Ectodermal cell (in vitro differentiated cells): ENCODE measurements at regions not wholly inside any gene's neighbourhood (a gene's known extent, or its start where the extent isn't known, plus 50 kb on each side); places are given as distances from the start of the nearest gene placed in this dataset.
A peak's percentile ranks its signal among the peaks of the same experiment; 100 is the strongest.

Source experiments
- H3K27ac ChIP-seq: 2 replicates; pipeline ENCODE4 v1.7.0; 2013; ENCODE audit warnings: mild to moderate bottlenecking, low read depth, low read length; ENCODE audit not compliant: insufficient read depth, poor library complexity, severe bottlenecking
- H3K27me3 ChIP-seq: 2 replicates; pipeline ENCODE4 v1.7.0; 2013; ENCODE audit warnings: mild to moderate bottlenecking, low read length; ENCODE audit not compliant: insufficient read depth, control insufficient read depth, poor library complexity, severe bottlenecking
- H3K36me3 ChIP-seq: one replicate; pipeline ENCODE4 v1.7.0; 2013; ENCODE audit warnings: low read length; ENCODE audit not compliant: control insufficient read depth, insufficient read depth
- H3K4me1 ChIP-seq: one replicate; pipeline ENCODE4 v1.7.0; 2013; ENCODE audit warnings: low read length; ENCODE audit not compliant: control insufficient read depth, insufficient read depth
- H3K4me3 ChIP-seq: 2 replicates; pipeline ENCODE4 v1.7.0; 2013; ENCODE audit warnings: low read depth, low read length, control low read depth; ENCODE audit not compliant: insufficient read depth
- H3K9me3 ChIP-seq: 2 replicates; pipeline ENCODE4 v1.7.0; 2013; ENCODE audit warnings: mild to moderate bottlenecking, low read length, moderate library complexity; ENCODE audit not compliant: control insufficient read depth
- WGBS, 2 experiments: methylation state at CpG; one replicate each; pipeline ENCODE4 v1.1.7; 2013; ENCODE audit warnings: missing lambda C conversion rate in 2 of 2; 5-methylcytosine and 5-hydroxymethylcytosine counted together

- H3K36me3 ChIP-seq = no peaks in the 10 kb centered on the region
- 85 to 97% methylated on average over 3 of the region's 3 CpGs for WGBS, 2 experiments
- H3K27ac ChIP-seq = no peak overlapping the region
- H3K9me3 ChIP-seq = peaks cover 3% of the 10 kb centered on the region
- H3K27me3 ChIP-seq = peaks cover 5% of the 10 kb centered on the region
- no peak overlapping the region for H3K4me3 ChIP-seq
- H3K4me1 ChIP-seq = peaks cover 30% of the 10 kb centered on the region
Observed at GRCh38 chr4:4787421-4787820, 72.0 kb upstream of the MSX1 start.

DNA sequence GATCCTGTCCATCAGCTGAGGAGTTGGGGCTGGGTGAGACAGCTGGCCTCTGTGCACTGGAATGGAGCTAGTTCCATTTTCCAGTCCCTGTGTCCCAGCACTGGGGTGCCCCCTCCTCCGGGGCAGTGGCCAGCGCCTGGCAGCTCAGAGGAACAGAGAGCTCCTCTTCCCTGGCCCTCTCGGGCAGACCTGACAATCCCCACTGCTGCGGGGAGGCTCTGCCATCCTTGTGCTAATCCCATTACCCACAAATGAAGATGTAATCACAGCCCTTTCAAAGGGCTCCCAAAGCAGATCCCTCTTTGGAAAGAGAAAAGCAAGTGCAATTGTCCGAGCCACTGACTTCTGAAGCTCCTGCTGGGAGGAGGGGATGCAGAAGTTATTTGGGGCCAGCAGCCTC, 75.1 kb upstream of the MSX1 start:
- WGBS, 2 experiments = 12 to 22% methylated on average over 5 of the region's 5 CpGs
- Histone ChIP-seq H3K9me3 (peaks cover 3% of the 10 kb centered on the region), H3K27ac (peak overlapping the region; percentile 3), H3K4me1 (peaks cover 28% of the 10 kb centered on the region), H3K4me3 (no peak overlapping the region), H3K36me3 (no peaks in the 10 kb centered on the region), H3K27me3 (peaks cover 23% of the 10 kb centered on the region)

GRCh38 chr4:4783847-4784246, 75.6 kb upstream of the MSX1 start:
- 68 to 71% methylated on average over 8 of the region's 8 CpGs for WGBS, 2 experiments
- no peak overlapping the region for H3K4me3 ChIP-seq
- H3K36me3 ChIP-seq = no peaks in the 10 kb centered on the region
- no peak overlapping the region for H3K27ac ChIP-seq
- peaks cover 23% of the 10 kb centered on the region for H3K27me3 ChIP-seq
- H3K4me1 ChIP-seq = peaks cover 28% of the 10 kb centered on the region
- peaks cover 3% of the 10 kb centered on the region for H3K9me3 ChIP-seq

- H3K4me1 ChIP-seq = peaks cover 28% of the 10 kb centered on the region
- H3K9me3 ChIP-seq = no peaks in the 10 kb centered on the region
- H3K36me3 ChIP-seq = no peaks in the 10 kb centered on the region
- 90 to 98% methylated on average over 8 of the region's 8 CpGs for WGBS, 2 experiments
- H3K27ac ChIP-seq = no peak overlapping the region
- peaks cover 23% of the 10 kb centered on the region for H3K27me3 ChIP-seq
- H3K4me3 ChIP-seq = no peak overlapping the region
Observed at GRCh38 chr4:4782969-4783368, 76.5 kb upstream of the MSX1 start.

- Histone ChIP-seq H3K4me1 (peaks cover 28% of the 10 kb centered on the region), H3K9me3 (no peaks in the 10 kb centered on the region), H3K4me3 (no peak overlapping the region), H3K27ac (no peak overlapping the region), H3K36me3 (no peaks in the 10 kb centered on the region), H3K27me3 (peaks cover 23% of the 10 kb centered on the region)
- WGBS, 2 experiments = 84% methylated on average over 14 of the region's 14 CpGs
Observed at GRCh38 chr4:4781936-4782707, 77.3 kb upstream of the MSX1 start.

GRCh38 chr4:4780729-4781244, 78.7 kb upstream of the MSX1 start:
- Histone ChIP-seq H3K36me3 (no peaks in the 10 kb centered on the region), H3K27ac (no peak overlapping the region), H3K9me3 (no peaks in the 10 kb centered on the region), H3K27me3 (peaks cover 23% of the 10 kb centered on the region), H3K4me1 (peaks cover 28% of the 10 kb centered on the region), H3K4me3 (no peak overlapping the region)
- WGBS, 2 experiments = 93 to 97% methylated on average over 6 of the region's 6 CpGs

- H3K36me3 ChIP-seq = no peaks in the 10 kb centered on the region
- H3K4me3 ChIP-seq = no peak overlapping the region
- H3K27me3 ChIP-seq = peaks cover 23% of the 10 kb centered on the region
- peaks cover 23% of the 10 kb centered on the region for H3K4me1 ChIP-seq
- WGBS, 2 experiments = 94 to 95% methylated on average over 8 of the region's 8 CpGs
- H3K27ac ChIP-seq = no peak overlapping the region
- no peaks in the 10 kb centered on the region for H3K9me3 ChIP-seq
Observed at GRCh38 chr4:4779486-4779885, 80.0 kb upstream of the MSX1 start.

DNA sequence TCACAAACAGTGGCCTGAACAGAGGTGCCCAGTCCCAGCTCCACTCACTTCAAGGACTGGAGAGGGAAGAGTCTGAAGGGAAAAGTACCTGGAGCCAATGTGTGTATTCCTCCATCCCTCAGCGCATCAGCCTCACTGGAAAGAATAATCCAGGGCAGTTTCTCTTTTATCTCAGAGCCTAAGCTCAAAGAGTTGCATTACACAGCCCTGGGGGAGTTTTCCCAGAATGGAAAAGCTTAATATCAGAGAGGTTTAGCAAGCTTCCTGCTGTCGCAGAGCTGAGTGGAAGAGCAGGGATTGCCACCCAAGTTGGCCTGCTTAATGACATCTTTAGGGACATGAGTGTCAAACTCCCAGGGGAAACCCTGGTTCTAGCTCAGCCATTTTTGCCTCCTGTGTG, 80.4 kb upstream of the MSX1 start:
- H3K4me1 ChIP-seq = peaks cover 19% of the 10 kb centered on the region
- no peak overlapping the region for H3K27ac ChIP-seq
- H3K4me3 ChIP-seq = no peak overlapping the region
- no peaks in the 10 kb centered on the region for H3K36me3 ChIP-seq
- peaks cover 23% of the 10 kb centered on the region for H3K27me3 ChIP-seq
- WGBS, 2 experiments = 91 to 92% methylated on average over 2 of the region's 2 CpGs
- no peaks in the 10 kb centered on the region for H3K9me3 ChIP-seq

GRCh38 chr4:4778554-4778953, 80.9 kb upstream of the MSX1 start:
- no peak overlapping the region for H3K27ac ChIP-seq
- no peaks in the 10 kb centered on the region for H3K36me3 ChIP-seq
- H3K27me3 ChIP-seq = peaks cover 23% of the 10 kb centered on the region
- H3K4me3 ChIP-seq = no peak overlapping the region
- 92 to 93% methylated on average over 4 of the region's 4 CpGs for WGBS, 2 experiments
- H3K4me1 ChIP-seq = peaks cover 16% of the 10 kb centered on the region
- H3K9me3 ChIP-seq = no peaks in the 10 kb centered on the region

DNA sequence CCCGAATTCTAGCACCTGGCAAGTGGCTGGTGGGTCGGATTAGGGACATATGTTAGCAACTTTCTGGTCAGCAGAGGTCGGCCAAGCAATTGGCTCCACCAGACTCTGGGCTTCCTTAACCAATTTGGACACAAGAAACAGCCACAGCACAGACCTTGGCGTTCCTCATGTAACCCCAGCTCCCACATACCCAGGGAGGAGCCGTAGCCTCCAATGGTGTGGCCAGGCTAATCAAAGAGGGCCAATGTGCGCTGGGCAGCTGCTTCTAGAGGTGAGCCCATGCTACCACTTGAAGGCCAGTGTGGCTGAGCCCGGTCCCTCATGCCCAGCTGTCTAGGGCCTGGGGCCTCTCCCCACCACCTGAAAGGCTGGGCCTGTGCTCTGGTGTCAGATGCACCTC, 82.5 kb upstream of the MSX1 start:
- WGBS, 2 experiments = 93 to 95% methylated on average over 7 of the region's 7 CpGs
- H3K36me3 ChIP-seq = no peaks in the 10 kb centered on the region
- no peaks in the 10 kb centered on the region for H3K9me3 ChIP-seq
- H3K27me3 ChIP-seq = peaks cover 13% of the 10 kb centered on the region
- H3K4me3 ChIP-seq = no peak overlapping the region
- H3K4me1 ChIP-seq = peaks cover 6% of the 10 kb centered on the region
- H3K27ac ChIP-seq = no peak overlapping the region
